ENCODE measurements at regions not wholly inside any gene's neighbourhood (a gene's known extent, or its start where the extent isn't known, plus 50 kb on each side); places are given as distances from the start of the nearest gene placed in this dataset.

- Histone ChIP-seq H3K4me1 (ENCODE audit: insufficient read depth, low read length) (no peaks in the 10 kb centered on the region), H3K9me3 (ENCODE audit: low read length) (no peaks in the 10 kb centered on the region), H3K27me3 (ENCODE audit: insufficient read depth, low read length) (no peaks in the 10 kb centered on the region), H3K36me3 (ENCODE audit: insufficient read depth, low read length) (no peaks in the 10 kb centered on the region), H3K4me3 (ENCODE audit: low read length) (no peak overlapping the region), H2AFZ (ENCODE audit: low read depth, low read length) (no peak overlapping the region)
These were observed 1086.4 kb upstream of the RBFOX1 start for GRCh38 chr16:6246266-6246665.

GRCh38 chr16:6232056-6232455, 1100.6 kb upstream of the RBFOX1 start:
- Histone ChIP-seq H3K4me3 (ENCODE audit: low read length) (no peak overlapping the region), H3K9me3 (ENCODE audit: low read length) (no peaks in the 10 kb centered on the region), H3K36me3 (ENCODE audit: insufficient read depth, low read length) (no peaks in the 10 kb centered on the region), H3K27me3 (ENCODE audit: insufficient read depth, low read length) (no peaks in the 10 kb centered on the region), H3K4me1 (ENCODE audit: insufficient read depth, low read length) (no peaks in the 10 kb centered on the region), H2AFZ (ENCODE audit: low read depth, low read length) (no peak overlapping the region)

GRCh38 chr16:6231398-6231797, 1101.2 kb upstream of the RBFOX1 start:
- H3K36me3 ChIP-seq (ENCODE audit: insufficient read depth, low read length): no peaks in the 10 kb centered on the region
- H3K4me1 ChIP-seq (ENCODE audit: insufficient read depth, low read length): no peaks in the 10 kb centered on the region
- no peaks in the 10 kb centered on the region for H3K27me3 ChIP-seq (ENCODE audit: insufficient read depth, low read length)
- no peak overlapping the region for H2AFZ ChIP-seq (ENCODE audit: low read depth, low read length)
- H3K9me3 ChIP-seq (ENCODE audit: low read length): no peaks in the 10 kb centered on the region
- no peak overlapping the region for H3K4me3 ChIP-seq (ENCODE audit: low read length)

GRCh38 chr16:6229186-6229585, 1103.5 kb upstream of the RBFOX1 start:
- H3K36me3 ChIP-seq (ENCODE audit: insufficient read depth, low read length): no peaks in the 10 kb centered on the region
- no peak overlapping the region for H3K4me3 ChIP-seq (ENCODE audit: low read length)
- H3K4me1 ChIP-seq (ENCODE audit: insufficient read depth, low read length): no peaks in the 10 kb centered on the region
- H2AFZ ChIP-seq (ENCODE audit: low read depth, low read length): no peak overlapping the region
- H3K9me3 ChIP-seq (ENCODE audit: low read length): no peaks in the 10 kb centered on the region
- H3K27me3 ChIP-seq (ENCODE audit: insufficient read depth, low read length): no peaks in the 10 kb centered on the region

- Histone ChIP-seq H3K4me1 (ENCODE audit: insufficient read depth, low read length) (no peaks in the 10 kb centered on the region), H2AFZ (ENCODE audit: low read depth, low read length) (no peak overlapping the region), H3K27me3 (ENCODE audit: insufficient read depth, low read length) (no peaks in the 10 kb centered on the region), H3K36me3 (ENCODE audit: insufficient read depth, low read length) (no peaks in the 10 kb centered on the region), H3K9me3 (ENCODE audit: low read length) (no peaks in the 10 kb centered on the region), H3K4me3 (ENCODE audit: low read length) (no peak overlapping the region)
These were observed 1113.8 kb upstream of the RBFOX1 start for GRCh38 chr16:6218855-6219254.

- Histone ChIP-seq H3K9me3 (ENCODE audit: low read length) (no peaks in the 10 kb centered on the region), H2AFZ (ENCODE audit: low read depth, low read length) (no peak overlapping the region), H3K4me1 (ENCODE audit: insufficient read depth, low read length) (no peaks in the 10 kb centered on the region), H3K4me3 (ENCODE audit: low read length) (no peak overlapping the region), H3K27me3 (ENCODE audit: insufficient read depth, low read length) (no peaks in the 10 kb centered on the region), H3K36me3 (ENCODE audit: insufficient read depth, low read length) (no peaks in the 10 kb centered on the region)
These were observed 1115.8 kb upstream of the RBFOX1 start for GRCh38 chr16:6216836-6217235.

GRCh38 chr16:6211644-6212043, 1114.0 kb upstream of the EEF2KMT start:
- Histone ChIP-seq H3K36me3 (ENCODE audit: insufficient read depth, low read length) (no peaks in the 10 kb centered on the region), H3K4me3 (ENCODE audit: low read length) (no peak overlapping the region), H3K27me3 (ENCODE audit: insufficient read depth, low read length) (no peaks in the 10 kb centered on the region), H3K9me3 (ENCODE audit: low read length) (no peaks in the 10 kb centered on the region), H3K4me1 (ENCODE audit: insufficient read depth, low read length) (no peaks in the 10 kb centered on the region), H2AFZ (ENCODE audit: low read depth, low read length) (no peak overlapping the region)

- no peaks in the 10 kb centered on the region for H3K36me3 ChIP-seq (ENCODE audit: insufficient read depth, low read length)
- no peak overlapping the region for H3K4me3 ChIP-seq (ENCODE audit: low read length)
- H2AFZ ChIP-seq (ENCODE audit: low read depth, low read length): no peak overlapping the region
- H3K4me1 ChIP-seq (ENCODE audit: insufficient read depth, low read length): no peaks in the 10 kb centered on the region
- no peaks in the 10 kb centered on the region for H3K9me3 ChIP-seq (ENCODE audit: low read length)
- no peaks in the 10 kb centered on the region for H3K27me3 ChIP-seq (ENCODE audit: insufficient read depth, low read length)
These were observed 1111.8 kb upstream of the EEF2KMT start for GRCh38 chr16:6209355-6209930.

- Histone ChIP-seq H3K4me1 (ENCODE audit: insufficient read depth, low read length) (no peaks in the 10 kb centered on the region), H3K36me3 (ENCODE audit: insufficient read depth, low read length) (no peaks in the 10 kb centered on the region), H3K4me3 (ENCODE audit: low read length) (no peak overlapping the region), H2AFZ (ENCODE audit: low read depth, low read length) (no peak overlapping the region), H3K27me3 (ENCODE audit: insufficient read depth, low read length) (no peaks in the 10 kb centered on the region), H3K9me3 (ENCODE audit: low read length) (no peaks in the 10 kb centered on the region)
These were observed 1110.0 kb upstream of the EEF2KMT start for GRCh38 chr16:6207580-6207979.

GRCh38 chr16:6207124-6207523, 1109.5 kb upstream of the EEF2KMT start:
- Histone ChIP-seq H3K4me1 (ENCODE audit: insufficient read depth, low read length) (no peaks in the 10 kb centered on the region), H3K4me3 (ENCODE audit: low read length) (no peak overlapping the region), H2AFZ (ENCODE audit: low read depth, low read length) (no peak overlapping the region), H3K27me3 (ENCODE audit: insufficient read depth, low read length) (no peaks in the 10 kb centered on the region), H3K36me3 (ENCODE audit: insufficient read depth, low read length) (no peaks in the 10 kb centered on the region), H3K9me3 (ENCODE audit: low read length) (no peaks in the 10 kb centered on the region)

- Histone ChIP-seq H3K27me3 (ENCODE audit: insufficient read depth, low read length) (no peaks in the 10 kb centered on the region), H3K4me3 (ENCODE audit: low read length) (no peak overlapping the region)
These were observed 1108.5 kb upstream of the EEF2KMT start for GRCh38 chr16:6206080-6206479.

GRCh38 chr16:6204945-6205344, 1107.3 kb upstream of the EEF2KMT start:
- Histone ChIP-seq H3K9me3 (ENCODE audit: low read length) (no peaks in the 10 kb centered on the region), H3K27me3 (ENCODE audit: insufficient read depth, low read length) (no peaks in the 10 kb centered on the region), H3K4me3 (ENCODE audit: low read length) (no peak overlapping the region), H3K4me1 (ENCODE audit: insufficient read depth, low read length) (no peaks in the 10 kb centered on the region), H3K36me3 (ENCODE audit: insufficient read depth, low read length) (no peaks in the 10 kb centered on the region), H2AFZ (ENCODE audit: low read depth, low read length) (no peak overlapping the region)

More at GRCh38 chr16:6206080-6206479, 1108.5 kb upstream of the EEF2KMT start:
- no peaks in the 10 kb centered on the region for H3K36me3 ChIP-seq (ENCODE audit: insufficient read depth, low read length)
- H3K9me3 ChIP-seq (ENCODE audit: low read length): no peaks in the 10 kb centered on the region
- no peaks in the 10 kb centered on the region for H3K4me1 ChIP-seq (ENCODE audit: insufficient read depth, low read length)
- H2AFZ ChIP-seq (ENCODE audit: low read depth, low read length): no peak overlapping the region

GRCh38 chr16:6200861-6201260, 1103.3 kb upstream of the EEF2KMT start:
- no peaks in the 10 kb centered on the region for H3K27me3 ChIP-seq (ENCODE audit: insufficient read depth, low read length)
- H3K9me3 ChIP-seq (ENCODE audit: low read length): no peaks in the 10 kb centered on the region
- H3K36me3 ChIP-seq (ENCODE audit: insufficient read depth, low read length): no peaks in the 10 kb centered on the region
- no peaks in the 10 kb centered on the region for H3K4me1 ChIP-seq (ENCODE audit: insufficient read depth, low read length)
- no peak overlapping the region for H3K4me3 ChIP-seq (ENCODE audit: low read length)
- no peak overlapping the region for H2AFZ ChIP-seq (ENCODE audit: low read depth, low read length)

- no peaks in the 10 kb centered on the region for H3K4me1 ChIP-seq (ENCODE audit: insufficient read depth, low read length)
- no peaks in the 10 kb centered on the region for H3K36me3 ChIP-seq (ENCODE audit: insufficient read depth, low read length)
- H2AFZ ChIP-seq (ENCODE audit: low read depth, low read length): no peak overlapping the region
- no peaks in the 10 kb centered on the region for H3K27me3 ChIP-seq (ENCODE audit: insufficient read depth, low read length)
- H3K9me3 ChIP-seq (ENCODE audit: low read length): no peaks in the 10 kb centered on the region
- H3K4me3 ChIP-seq (ENCODE audit: low read length): no peak overlapping the region
These were observed 1102.7 kb upstream of the EEF2KMT start for GRCh38 chr16:6200271-6200670.

Data from neuron (in vitro differentiated cells).